ENCODE measurements at regions not wholly inside any gene's neighbourhood (a gene's known extent, or its start where the extent isn't known, plus 50 kb on each side); places are given as distances from the start of the nearest gene placed in this dataset.

GRCh38 chr7:8353991-8354390 is 79.4 kb upstream of the NXPH1 start:
- H3K4me2 ChIP-seq (ENCODE audit: low read depth, low read length, poor library complexity, severe bottlenecking): no peak overlapping the region
- TF ChIP-seq EZH2phosphoT487 (conservative IDR thresholded peaks at IDR 0.05; ENCODE audit: low read length) (no peak), CTCF (IDR thresholded peaks at IDR 0.05; ENCODE audit: insufficient read depth, low read length, poor library complexity, severe bottlenecking) (no peak)
- H3K4me3 ChIP-seq (ENCODE audit: insufficient read depth, low read length, poor library complexity, severe bottlenecking): no peak overlapping the region

GRCh38 chr7:8354503-8354902 is 78.9 kb upstream of the NXPH1 start:
- Histone ChIP-seq H3K36me3 (ENCODE audit: low read length) (no peaks in the 10 kb centered on the region), H3F3A (ENCODE audit: insufficient read depth) (no peaks in the 10 kb centered on the region), H3K4me3 (ENCODE audit: insufficient read depth, low read length, poor library complexity, severe bottlenecking) (no peak overlapping the region), H3K4me2 (ENCODE audit: low read depth, low read length, poor library complexity, severe bottlenecking) (no peak overlapping the region), H3K79me2 (ENCODE audit: insufficient read depth, low read length) (no peaks in the 10 kb centered on the region), H3K27ac (ENCODE audit: low read depth, low read length) (no peak overlapping the region), H2AFZ (ENCODE audit: low read depth, low read length, severe bottlenecking) (no peak overlapping the region), H3K27me3 (ENCODE audit: low read length) (no peaks in the 10 kb centered on the region), H4K20me1 (ENCODE audit: low read depth, low read length) (no peaks in the 10 kb centered on the region), H3K9ac (ENCODE audit: low read length) (no peak overlapping the region), H3K9me3 (ENCODE audit: insufficient read depth, low read length) (no peaks in the 10 kb centered on the region), H3K9me2 (replicated peaks; ENCODE audit: insufficient read depth, low read length) (no peaks in the 10 kb centered on the region)
- no peak for TF ChIP-seq CTCF (IDR thresholded peaks at IDR 0.05; ENCODE audit: insufficient read depth, low read length, poor library complexity, severe bottlenecking)
- TF ChIP-seq EZH2phosphoT487 (conservative IDR thresholded peaks at IDR 0.05; ENCODE audit: low read length): no peak

More at GRCh38 chr7:8353991-8354390, 79.4 kb upstream of the NXPH1 start:
- H4K20me1 ChIP-seq (ENCODE audit: low read depth, low read length): no peaks in the 10 kb centered on the region
- H3K36me3 ChIP-seq (ENCODE audit: low read length): no peaks in the 10 kb centered on the region
- H3K79me2 ChIP-seq (ENCODE audit: insufficient read depth, low read length): no peaks in the 10 kb centered on the region
- no peaks in the 10 kb centered on the region for H3K27me3 ChIP-seq (ENCODE audit: low read length)
- H3K27ac ChIP-seq (ENCODE audit: low read depth, low read length): no peak overlapping the region
- no peak overlapping the region for H3K9ac ChIP-seq (ENCODE audit: low read length)
- no peak overlapping the region for H2AFZ ChIP-seq (ENCODE audit: low read depth, low read length, severe bottlenecking)
- H3K9me3 ChIP-seq (ENCODE audit: insufficient read depth, low read length): no peaks in the 10 kb centered on the region
- no peaks in the 10 kb centered on the region for H3F3A ChIP-seq (ENCODE audit: insufficient read depth)
- no peaks in the 10 kb centered on the region for H3K9me2 ChIP-seq (replicated peaks; ENCODE audit: insufficient read depth, low read length)

- Histone ChIP-seq H2AFZ (ENCODE audit: low read depth, low read length, severe bottlenecking) (no peak overlapping the region), H3F3A (ENCODE audit: insufficient read depth) (no peaks in the 10 kb centered on the region), H3K9me2 (replicated peaks; ENCODE audit: insufficient read depth, low read length) (no peaks in the 10 kb centered on the region), H3K9me3 (ENCODE audit: insufficient read depth, low read length) (no peaks in the 10 kb centered on the region), H3K36me3 (ENCODE audit: low read length) (no peaks in the 10 kb centered on the region), H3K27ac (ENCODE audit: low read depth, low read length) (no peak overlapping the region), H3K4me3 (ENCODE audit: insufficient read depth, low read length, poor library complexity, severe bottlenecking) (no peak overlapping the region), H3K9ac (ENCODE audit: low read length) (no peak overlapping the region), H3K27me3 (ENCODE audit: low read length) (no peaks in the 10 kb centered on the region), H4K20me1 (ENCODE audit: low read depth, low read length) (no peaks in the 10 kb centered on the region), H3K79me2 (ENCODE audit: insufficient read depth, low read length) (no peaks in the 10 kb centered on the region), H3K4me2 (ENCODE audit: low read depth, low read length, poor library complexity, severe bottlenecking) (no peak overlapping the region)
- no peak for TF ChIP-seq CTCF (IDR thresholded peaks at IDR 0.05; ENCODE audit: insufficient read depth, low read length, poor library complexity, severe bottlenecking)
- no peak for TF ChIP-seq EZH2phosphoT487 (conservative IDR thresholded peaks at IDR 0.05; ENCODE audit: low read length)
Observed at GRCh38 chr7:8356071-8356470, 77.3 kb upstream of the NXPH1 start.
